NB4 (cell line): ENCODE measurements at regions not wholly inside any gene's neighbourhood (a gene's known extent, or its start where the extent isn't known, plus 50 kb on each side); places are given as distances from the start of the nearest gene placed in this dataset.

Experiments
- DNase-seq: peaks from one replicate; pipeline ENCODE4 v3.0.0; 2010; ENCODE audit warnings: low read depth
- H3K4me3 ChIP-seq: one replicate; pipeline ENCODE4 v1.5.1; 2011; ENCODE audit warnings: mild to moderate bottlenecking, low read depth, low read length, moderate library complexity
- MYC ChIP-seq: IDR thresholded peaks from 2 replicates; pipeline ENCODE4 v1.6.1; 2011; ENCODE audit warnings: low read depth, low read length
- POLR2A ChIP-seq: IDR thresholded peaks from 2 replicates; pipeline ENCODE4 v1.6.1; 2011; ENCODE audit warnings: mild to moderate bottlenecking; ENCODE audit not compliant: insufficient read length; ENCODE audit errors: extremely low read depth
- TF ChIP-seq, protein P1 (sequence below): IDR thresholded peaks from one replicate; pipeline ENCODE4 v1.5.1; 2012; ENCODE audit warnings: low read depth, low read length
- TF ChIP-seq, protein P2 (sequence below): IDR thresholded peaks from 2 replicates; pipeline ENCODE4 v1.6.1; 2011; ENCODE audit warnings: low read depth, low read length

DNA sequence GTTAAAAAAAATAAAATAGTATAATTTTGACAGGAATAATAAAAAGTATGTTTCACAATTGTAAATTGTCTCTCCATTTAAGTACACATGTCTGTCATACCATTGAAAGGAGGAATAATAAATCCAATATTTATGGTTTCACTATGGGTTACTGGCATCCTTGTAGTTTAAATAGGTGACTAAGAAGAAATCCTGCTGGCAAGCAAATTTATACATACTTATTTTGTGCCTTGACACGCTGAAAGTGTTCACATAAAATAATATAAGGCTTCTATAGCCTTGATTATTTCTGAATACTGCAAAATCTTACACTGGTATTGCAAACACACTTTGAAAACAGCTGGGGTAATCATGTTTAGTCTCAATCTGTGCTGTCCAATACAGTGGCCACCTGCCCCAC, 138.3 kb upstream of the ETAA1 start:
- DNase-seq: no peak
- H3K4me3 ChIP-seq: no peak overlapping the region
- TF ChIP-seq MYC: no peak
- TF ChIP-seq, protein P1, sequence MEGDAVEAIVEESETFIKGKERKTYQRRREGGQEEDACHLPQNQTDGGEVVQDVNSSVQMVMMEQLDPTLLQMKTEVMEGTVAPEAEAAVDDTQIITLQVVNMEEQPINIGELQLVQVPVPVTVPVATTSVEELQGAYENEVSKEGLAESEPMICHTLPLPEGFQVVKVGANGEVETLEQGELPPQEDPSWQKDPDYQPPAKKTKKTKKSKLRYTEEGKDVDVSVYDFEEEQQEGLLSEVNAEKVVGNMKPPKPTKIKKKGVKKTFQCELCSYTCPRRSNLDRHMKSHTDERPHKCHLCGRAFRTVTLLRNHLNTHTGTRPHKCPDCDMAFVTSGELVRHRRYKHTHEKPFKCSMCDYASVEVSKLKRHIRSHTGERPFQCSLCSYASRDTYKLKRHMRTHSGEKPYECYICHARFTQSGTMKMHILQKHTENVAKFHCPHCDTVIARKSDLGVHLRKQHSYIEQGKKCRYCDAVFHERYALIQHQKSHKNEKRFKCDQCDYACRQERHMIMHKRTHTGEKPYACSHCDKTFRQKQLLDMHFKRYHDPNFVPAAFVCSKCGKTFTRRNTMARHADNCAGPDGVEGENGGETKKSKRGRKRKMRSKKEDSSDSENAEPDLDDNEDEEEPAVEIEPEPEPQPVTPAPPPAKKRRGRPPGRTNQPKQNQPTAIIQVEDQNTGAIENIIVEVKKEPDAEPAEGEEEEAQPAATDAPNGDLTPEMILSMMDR: no peak
- TF ChIP-seq POLR2A: no peak
- TF ChIP-seq, protein P2, sequence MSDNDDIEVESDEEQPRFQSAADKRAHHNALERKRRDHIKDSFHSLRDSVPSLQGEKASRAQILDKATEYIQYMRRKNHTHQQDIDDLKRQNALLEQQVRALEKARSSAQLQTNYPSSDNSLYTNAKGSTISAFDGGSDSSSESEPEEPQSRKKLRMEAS: no peak

DNA sequence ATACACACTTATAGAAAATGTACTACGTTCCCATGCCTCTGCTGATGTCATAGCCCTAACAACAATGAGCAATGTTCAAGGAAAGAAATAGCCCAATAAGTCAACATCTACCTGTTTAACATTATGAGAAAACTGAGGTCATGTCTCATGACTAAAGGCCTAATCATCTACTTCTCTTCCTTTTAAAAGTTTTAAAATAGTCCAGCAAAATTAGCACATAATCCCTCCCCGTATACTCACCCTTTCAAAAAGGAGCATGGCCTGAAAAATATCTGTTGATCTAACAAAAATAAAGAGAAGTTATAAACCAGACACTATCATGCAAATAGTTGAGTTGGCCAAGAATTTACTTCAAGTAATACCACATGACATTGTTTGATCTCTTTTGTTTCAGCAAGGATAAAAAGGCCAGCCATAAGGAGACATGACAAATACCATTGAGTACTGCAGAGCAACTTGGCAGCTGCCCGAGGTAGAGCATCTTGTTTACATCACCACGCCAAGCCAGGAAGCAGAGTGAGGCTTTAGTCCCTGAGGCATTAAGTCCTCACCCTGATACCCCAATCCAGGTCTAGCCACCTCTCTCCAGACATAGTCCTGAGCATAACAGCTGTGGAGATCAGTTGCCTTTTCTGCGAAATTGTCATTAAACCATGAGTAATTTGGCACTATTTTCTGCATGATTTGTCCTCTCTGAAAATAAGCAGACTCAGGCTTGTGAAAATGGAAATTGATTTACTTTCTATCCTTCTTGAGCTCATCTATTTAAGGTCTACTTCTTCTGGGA, 137.4 kb upstream of the ETAA1 start:
- DNase-seq: no peak

DNA sequence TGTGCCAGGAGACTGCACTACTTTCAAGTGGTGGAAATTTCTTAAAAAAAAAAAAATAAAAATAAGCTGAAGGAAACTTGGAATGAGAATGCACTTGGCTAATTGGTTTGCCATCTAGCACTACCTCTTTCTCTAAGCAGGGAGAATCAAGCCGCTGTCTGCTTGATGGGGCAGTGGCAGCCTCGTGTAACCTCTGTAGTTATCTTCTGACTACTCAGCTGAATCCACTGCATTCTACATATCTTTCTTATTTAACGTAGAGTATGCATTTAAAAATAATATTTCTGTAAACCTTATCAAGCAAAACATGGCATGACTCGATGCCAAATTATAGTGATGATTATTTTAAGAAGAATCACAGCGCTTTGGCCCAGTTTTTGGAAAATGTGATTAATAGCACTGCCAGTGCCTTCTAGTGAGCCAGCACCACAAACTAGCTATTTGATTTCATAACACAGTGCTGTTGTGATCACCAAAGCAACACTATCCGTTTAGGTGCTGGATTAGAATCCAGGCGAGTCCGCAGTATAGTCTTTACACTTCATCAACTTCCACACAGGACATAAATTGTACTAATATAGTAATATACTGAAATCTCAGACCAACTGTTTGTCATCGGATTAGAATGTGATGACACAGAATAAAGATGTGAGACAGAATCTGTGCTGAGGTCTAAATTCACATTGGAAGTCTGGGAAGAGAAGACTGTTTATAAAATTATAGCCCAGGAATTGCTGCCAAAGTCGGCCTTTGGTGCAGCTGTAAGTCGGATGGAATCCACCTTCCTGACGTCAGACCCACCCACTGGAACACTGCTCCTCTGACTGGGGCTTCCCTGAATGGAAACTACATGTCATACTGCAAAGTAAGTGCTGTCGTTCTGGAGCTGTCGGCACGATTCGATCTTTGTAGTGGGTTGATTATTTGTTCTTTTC, 136.5 kb upstream of the ETAA1 start:
- H3K4me3 ChIP-seq: no peak overlapping the region
- TF ChIP-seq, protein P2: no peak
- TF ChIP-seq POLR2A (no peak), MYC (no peak)
- TF ChIP-seq, protein P1: no peak
- DNase-seq: no peak

More for the DNA sequence above, 137.4 kb upstream of the ETAA1 start:
- TF ChIP-seq MYC (no peak), POLR2A (no peak)
- TF ChIP-seq, protein P2: no peak
- TF ChIP-seq, protein P1: no peak
- no peak overlapping the region for H3K4me3 ChIP-seq

DNA sequence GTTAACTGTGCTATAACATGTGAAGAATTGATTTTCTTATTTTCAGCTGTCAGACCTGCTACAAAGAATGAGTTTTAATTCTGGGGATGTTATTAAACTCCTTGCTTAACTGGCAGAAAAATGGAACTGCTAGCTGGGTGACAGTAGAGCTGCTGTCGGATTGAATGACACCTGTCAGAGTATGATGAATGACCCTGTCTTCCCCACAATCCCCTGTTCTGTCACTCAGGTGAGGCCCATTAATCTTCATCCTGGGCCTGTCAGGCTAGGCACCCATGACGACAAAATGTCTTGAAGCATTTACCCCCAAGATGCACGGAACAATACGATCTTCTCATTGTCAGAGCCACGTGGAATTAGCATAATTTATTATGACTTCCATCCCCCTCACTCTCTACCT, 129.9 kb upstream of the ETAA1 start:
- no peak for TF ChIP-seq POLR2A
- TF ChIP-seq, protein P1: no peak
- no peak for TF ChIP-seq MYC
- TF ChIP-seq, protein P2: no peak
- DNase-seq: no peak
- H3K4me3 ChIP-seq: no peak overlapping the region

DNA sequence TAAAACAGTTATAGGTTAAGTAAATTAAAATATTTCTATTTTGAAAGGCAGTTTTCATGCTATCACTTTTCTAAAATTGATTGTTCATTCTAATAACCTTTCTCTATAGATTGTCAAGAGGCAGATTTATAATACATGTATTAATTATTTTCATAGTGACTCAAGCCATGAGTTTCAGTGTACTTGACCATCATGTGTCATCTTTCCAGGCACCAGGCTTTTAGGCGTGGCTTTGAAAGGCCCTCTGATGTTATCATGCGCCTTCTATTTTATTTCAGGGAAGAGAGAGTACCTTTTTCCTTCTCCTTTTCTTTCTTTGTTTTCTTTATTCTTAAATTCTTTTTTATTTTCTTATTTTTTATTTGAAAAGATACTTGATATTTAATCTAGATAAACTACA, 128.3 kb upstream of the ETAA1 start:
- no peak for DNase-seq
- H3K4me3 ChIP-seq: no peak overlapping the region
- TF ChIP-seq, protein P1: no peak
- TF ChIP-seq, protein P2: no peak
- TF ChIP-seq POLR2A (no peak), MYC (no peak)
